OCI-LY3 (cell line): ENCODE measurements at regions not wholly inside any gene's neighbourhood (a gene's known extent, or its start where the extent isn't known, plus 50 kb on each side); places are given as distances from the start of the nearest gene placed in this dataset.

Experiments
- CTCF ChIP-seq: fragments of 200-600, 300-600 bp; sonication (generic); IDR thresholded peaks from 2 replicates; pipeline ENCODE4 v1.5.1; 2014; ENCODE audit warnings: antibody characterized with exemption, low read length, low read depth
- EZH2phosphoT487 ChIP-seq: fragments of 200-600 bp; shearing (Covaris generic); IDR thresholded peaks from 2 replicates; pipeline ENCODE4 v1.6.1; 2018; ENCODE audit warnings: antibody characterized with exemption, mixed run types, low read depth

- TF ChIP-seq CTCF (no peak), EZH2phosphoT487 (no peak)
These were observed 1049.5 kb upstream of the ADGRL2 start for GRCh38 chr1:80751204-80751603.
